Trophoblast cell (in vitro differentiated cells and primary cell): ENCODE measurements at regions not wholly inside any gene's neighbourhood (a gene's known extent, or its start where the extent isn't known, plus 50 kb on each side); places are given as distances from the start of the nearest gene placed in this dataset.
"Not testable (repeated sequence)": the region's sequence is repeated elsewhere in the genome, so short reads cannot be mapped to it uniquely, and the experiment has no call there.

Source experiments
- DNase-seq, 2 donors: peaks; one replicate each; pipeline ENCODE4 v3.0.0-alpha.2; 2016
- H2AFZ ChIP-seq: 2 replicates; pipeline ENCODE4 v1.6.1; 2013; ENCODE audit warnings: low read length, moderate library complexity, mild to moderate bottlenecking; ENCODE audit not compliant: insufficient read depth, poor library complexity
- H2AK5ac ChIP-seq: 2 replicates; pipeline ENCODE4 v1.6.1; 2013; ENCODE audit warnings: mild to moderate bottlenecking, low read length
- H2BK120ac ChIP-seq: 2 replicates; pipeline ENCODE4 v1.6.1; 2013; ENCODE audit warnings: low read length, mild to moderate bottlenecking, moderate library complexity; ENCODE audit not compliant: insufficient read depth, poor library complexity
- H2BK12ac ChIP-seq: 2 replicates; pipeline ENCODE4 v1.6.1; 2013; ENCODE audit warnings: mild to moderate bottlenecking, low read length, moderate library complexity
- H2BK5ac ChIP-seq: 2 replicates; pipeline ENCODE4 v1.6.1; 2013; ENCODE audit warnings: low read length, low read depth, moderate library complexity, mild to moderate bottlenecking; ENCODE audit not compliant: poor library complexity
- H3K14ac ChIP-seq: 2 replicates; pipeline ENCODE4 v1.6.1; 2013; ENCODE audit warnings: mild to moderate bottlenecking, low read length
- H3K18ac ChIP-seq: 2 replicates; pipeline ENCODE4 v1.6.1; 2013; ENCODE audit warnings: mild to moderate bottlenecking, low read length
- H3K23ac ChIP-seq: 2 replicates; pipeline ENCODE4 v1.6.1; 2013; ENCODE audit warnings: low read length
- H3K27ac ChIP-seq: 2 replicates; pipeline ENCODE4 v1.5.1; 2013; ENCODE audit warnings: low read depth, mild to moderate bottlenecking, inconsistent platforms, low read length, moderate library complexity
- H3K27me3 ChIP-seq: 2 replicates; pipeline ENCODE4 v1.6.1; 2013; ENCODE audit warnings: inconsistent platforms, mild to moderate bottlenecking, low read length, moderate library complexity; ENCODE audit not compliant: insufficient read depth
- H3K36me3 ChIP-seq, 2 experiments: 1 replicate in 1 of 2; 2 replicates in 1 of 2; pipeline ENCODE4 v1.6.1; 2013; ENCODE audit warnings: low read length in 2 of 2, mild to moderate bottlenecking in 2 of 2, moderate library complexity in 1 of 2; ENCODE audit not compliant: insufficient read depth in 2 of 2, control insufficient read depth in 1 of 2
- H3K4ac ChIP-seq: 2 replicates; pipeline ENCODE4 v1.6.1; 2013; ENCODE audit warnings: low read depth, mild to moderate bottlenecking, low read length, moderate library complexity
- H3K4me1 ChIP-seq, 2 experiments: 1 replicate in 1 of 2; 2 replicates in 1 of 2; pipeline ENCODE4 v1.6.1; 2013; ENCODE audit warnings: low read length in 2 of 2, mild to moderate bottlenecking in 2 of 2, moderate library complexity in 1 of 2; ENCODE audit not compliant: insufficient read depth in 2 of 2, control insufficient read depth in 1 of 2
- H3K4me2 ChIP-seq: 2 replicates; pipeline ENCODE4 v1.6.1; 2013; ENCODE audit warnings: inconsistent platforms, mild to moderate bottlenecking, low read length, moderate library complexity
- H3K4me3 ChIP-seq: 2 replicates; pipeline ENCODE4 v1.5.1; 2013; ENCODE audit warnings: mild to moderate bottlenecking, low read depth, low read length, inconsistent platforms
- H3K79me1 ChIP-seq: one replicate; pipeline ENCODE4 v1.6.1; 2013; ENCODE audit warnings: low read length
- H3K79me2 ChIP-seq: 2 replicates; pipeline ENCODE4 v1.6.1; 2013; ENCODE audit warnings: low read length, mild to moderate bottlenecking; ENCODE audit not compliant: control insufficient read depth, insufficient read depth, poor library complexity
- H3K9ac ChIP-seq: 2 replicates; pipeline ENCODE4 v1.6.1; 2013; ENCODE audit warnings: mild to moderate bottlenecking, low read length
- H3K9me3 ChIP-seq: 2 replicates; pipeline ENCODE4 v1.6.1; 2013; ENCODE audit warnings: low read depth, mild to moderate bottlenecking, control low read depth, inconsistent platforms, low read length; ENCODE audit not compliant: insufficient read depth
- H4K12ac ChIP-seq: 2 replicates; pipeline ENCODE4 v1.6.1; 2013; ENCODE audit warnings: low read depth, mild to moderate bottlenecking, low read length, moderate library complexity
- H4K8ac ChIP-seq: 2 replicates; pipeline ENCODE4 v1.6.1; 2013; ENCODE audit warnings: low read depth, mild to moderate bottlenecking, low read length, moderate library complexity
- H4K91ac ChIP-seq: one replicate; pipeline ENCODE4 v1.6.1; 2013; ENCODE audit warnings: low read depth, mild to moderate bottlenecking, low read length, moderate library complexity
- WGBS: extraction: QIAGEN DNeasy Blood & Tissue Kit; methylation state at CpG from one replicate; pipeline ENCODE4 v1.1.7; 2013; ENCODE audit warnings: missing lambda C conversion rate; ENCODE audit not compliant: insufficient read length, insufficient coverage; ENCODE audit errors: extremely low coverage; 5-methylcytosine and 5-hydroxymethylcytosine counted together

- H2AFZ ChIP-seq: no peak overlapping the region
- H3K4me2 ChIP-seq: no peak overlapping the region
- no peak overlapping the region for H4K91ac ChIP-seq
- no peak overlapping the region for H3K4me3 ChIP-seq
- WGBS: no CpG with 5 or more reads among the region's 3 CpGs
- DNase-seq: no peak
- no peak overlapping the region for H2BK120ac ChIP-seq
- no peak overlapping the region for H3K14ac ChIP-seq
- H3K79me2 ChIP-seq: no peaks in the 10 kb centered on the region
- H4K12ac ChIP-seq: no peak overlapping the region
- no peak overlapping the region for H3K27ac ChIP-seq
- H2BK5ac ChIP-seq: no peak overlapping the region
- H3K9ac ChIP-seq: no peak overlapping the region
- H3K79me1 ChIP-seq: no peaks in the 10 kb centered on the region
- H4K8ac ChIP-seq: no peak overlapping the region
- no peak overlapping the region for H2AK5ac ChIP-seq
- no peak overlapping the region for H3K4ac ChIP-seq
- no peak overlapping the region for H2BK12ac ChIP-seq
- no peak overlapping the region for H3K23ac ChIP-seq
- H3K18ac ChIP-seq: no peak overlapping the region
- no peaks in the 10 kb centered on the region for H3K4me1 ChIP-seq
- no peaks in the 10 kb centered on the region for H3K27me3 ChIP-seq
- no peaks in the 10 kb centered on the region for H3K36me3 ChIP-seq
- no peaks in the 10 kb centered on the region for H3K9me3 ChIP-seq
Measured at GRCh38 chr6:85079761-85080160, 315.4 kb upstream of the TBX18 start.

GRCh38 chr6:85078058-85078457, 313.7 kb upstream of the TBX18 start:
- H3K4me2 ChIP-seq: no peak overlapping the region
- no peak overlapping the region for H2AK5ac ChIP-seq
- H3K79me1 ChIP-seq: no peaks in the 10 kb centered on the region
- no peak overlapping the region for H2AFZ ChIP-seq
- H3K9me3 ChIP-seq: no peaks in the 10 kb centered on the region
- no peak overlapping the region for H3K4ac ChIP-seq
- no peak overlapping the region for H3K23ac ChIP-seq
- H3K14ac ChIP-seq: no peak overlapping the region
- H2BK5ac ChIP-seq: no peak overlapping the region
- no peaks in the 10 kb centered on the region for H3K27me3 ChIP-seq
- H3K4me1 ChIP-seq: no peaks in the 10 kb centered on the region
- no peak overlapping the region for H3K9ac ChIP-seq
- H2BK120ac ChIP-seq: no peak overlapping the region
- no peak overlapping the region for H4K12ac ChIP-seq
- H3K79me2 ChIP-seq: no peaks in the 10 kb centered on the region
- no peaks in the 10 kb centered on the region for H3K36me3 ChIP-seq
- DNase-seq: no peak
- H3K18ac ChIP-seq: no peak overlapping the region
- H4K8ac ChIP-seq: no peak overlapping the region
- H3K4me3 ChIP-seq: no peak overlapping the region
- H4K91ac ChIP-seq: no peak overlapping the region
- H3K27ac ChIP-seq: no peak overlapping the region
- WGBS: no CpG with 5 or more reads among the region's 3 CpGs
- no peak overlapping the region for H2BK12ac ChIP-seq

- H3K4me2 ChIP-seq: no peak overlapping the region
- no peak overlapping the region for H3K4ac ChIP-seq
- H4K8ac ChIP-seq: no peak overlapping the region
- no peak overlapping the region for H2BK12ac ChIP-seq
- no peak overlapping the region for H2AFZ ChIP-seq
- H3K27me3 ChIP-seq: no peaks in the 10 kb centered on the region
- no CpG with 5 or more reads among the region's 1 CpG for WGBS
- H3K4me1 ChIP-seq: no peaks in the 10 kb centered on the region
- no peaks in the 10 kb centered on the region for H3K79me1 ChIP-seq
- H3K9ac ChIP-seq: no peak overlapping the region
- H3K18ac ChIP-seq: no peak overlapping the region
- no peak overlapping the region for H3K14ac ChIP-seq
- no peak overlapping the region for H3K4me3 ChIP-seq
- H3K23ac ChIP-seq: no peak overlapping the region
- H2BK120ac ChIP-seq: no peak overlapping the region
- no peak overlapping the region for H4K91ac ChIP-seq
- H3K27ac ChIP-seq: no peak overlapping the region
- H2AK5ac ChIP-seq: no peak overlapping the region
- H4K12ac ChIP-seq: no peak overlapping the region
- H3K79me2 ChIP-seq: no peaks in the 10 kb centered on the region
- H3K9me3 ChIP-seq: no peaks in the 10 kb centered on the region
- no peak overlapping the region for H2BK5ac ChIP-seq
- no peak for DNase-seq
- H3K36me3 ChIP-seq: no peaks in the 10 kb centered on the region
Measured at GRCh38 chr6:85077098-85077497, 312.7 kb upstream of the TBX18 start.

GRCh38 chr6:85071845-85072244, 307.4 kb upstream of the TBX18 start:
- not testable (repeated sequence) for H3K27ac ChIP-seq, H3K4me1 ChIP-seq, H3K79me2 ChIP-seq, H4K8ac ChIP-seq, H3K14ac ChIP-seq, H2AFZ ChIP-seq, H3K27me3 ChIP-seq, H2BK5ac ChIP-seq, H4K91ac ChIP-seq, H4K12ac ChIP-seq, H3K36me3 ChIP-seq, H3K4me2 ChIP-seq, DNase-seq, H2BK12ac ChIP-seq, H3K18ac ChIP-seq, H3K79me1 ChIP-seq, H3K4me3 ChIP-seq, H3K9ac ChIP-seq, H2AK5ac ChIP-seq, H2BK120ac ChIP-seq, H3K4ac ChIP-seq, H3K9me3 ChIP-seq, H3K23ac ChIP-seq
- no CpG with 5 or more reads among the region's 6 CpGs for WGBS
